ENCODE measurements at regions not wholly inside any gene's neighbourhood (a gene's known extent, or its start where the extent isn't known, plus 50 kb on each side); places are given as distances from the start of the nearest gene placed in this dataset.

- TF ChIP-seq CTCF (conservative IDR thresholded peaks at IDR 0.05; ENCODE audit: low read depth in 2 of 2) (no peak), POLR2AphosphoS5 (IDR thresholded peaks at IDR 0.05; ENCODE audit: low read depth) (no peak)
These were observed 590.2 kb downstream of the NR2F1-AS1 start for GRCh38 chr5:92990771-92991170.

Measured in GM23338 (cell line).